Activated naive CD8-positive, alpha-beta T cell (primary cell): ENCODE measurements at regions not wholly inside any gene's neighbourhood (a gene's known extent, or its start where the extent isn't known, plus 50 kb on each side); places are given as distances from the start of the nearest gene placed in this dataset.
"Not testable (repeated sequence)": the region's sequence is repeated elsewhere in the genome, so short reads cannot be mapped to it uniquely, and the experiment has no call there.

ENCODE experiments used
- H3K27ac Mint-ChIP-seq: one replicate; pipeline ENCODE4 v1.8.0; 2021; ENCODE audit warnings: mixed read lengths
- H3K27me3 Mint-ChIP-seq: one replicate; pipeline ENCODE4 v1.8.0; 2021; ENCODE audit warnings: mixed read lengths
- H3K36me3 Mint-ChIP-seq: one replicate; pipeline ENCODE4 v1.8.0; 2021; ENCODE audit warnings: mixed read lengths
- H3K4me1 Mint-ChIP-seq: one replicate; pipeline ENCODE4 v1.8.0; 2021; ENCODE audit warnings: low read depth, mixed read lengths
- H3K4me3 Mint-ChIP-seq: one replicate; pipeline ENCODE4 v1.8.0; 2021; ENCODE audit warnings: mild to moderate bottlenecking, mixed read lengths
- H3K9me3 Mint-ChIP-seq: one replicate; pipeline ENCODE4 v1.8.0; 2021; ENCODE audit warnings: low read depth, mixed read lengths

DNA sequence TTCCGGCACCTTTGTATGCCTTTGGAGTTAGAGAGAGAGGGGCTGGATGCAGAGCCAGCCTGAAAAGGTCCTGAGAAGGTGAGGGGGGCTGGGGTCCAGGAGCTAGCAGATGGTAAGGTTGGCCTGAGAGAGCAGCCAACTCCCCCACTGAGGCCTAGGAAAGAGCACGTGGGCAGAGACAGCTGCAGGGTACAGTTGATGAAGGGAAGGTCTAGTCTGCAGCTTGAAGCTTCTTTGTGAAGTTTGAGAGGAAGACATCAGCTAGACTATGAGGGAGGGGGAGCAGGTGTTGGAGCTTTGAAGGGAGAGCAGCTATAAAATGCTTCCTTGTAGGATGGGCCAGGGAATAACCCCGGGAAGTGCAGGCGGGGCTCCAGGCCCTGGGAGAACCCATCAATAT is 289.3 kb upstream of the AMIGO2 start:
- peaks cover 6% of the 10 kb centered on the region for H3K36me3 Mint-ChIP-seq

DNA sequence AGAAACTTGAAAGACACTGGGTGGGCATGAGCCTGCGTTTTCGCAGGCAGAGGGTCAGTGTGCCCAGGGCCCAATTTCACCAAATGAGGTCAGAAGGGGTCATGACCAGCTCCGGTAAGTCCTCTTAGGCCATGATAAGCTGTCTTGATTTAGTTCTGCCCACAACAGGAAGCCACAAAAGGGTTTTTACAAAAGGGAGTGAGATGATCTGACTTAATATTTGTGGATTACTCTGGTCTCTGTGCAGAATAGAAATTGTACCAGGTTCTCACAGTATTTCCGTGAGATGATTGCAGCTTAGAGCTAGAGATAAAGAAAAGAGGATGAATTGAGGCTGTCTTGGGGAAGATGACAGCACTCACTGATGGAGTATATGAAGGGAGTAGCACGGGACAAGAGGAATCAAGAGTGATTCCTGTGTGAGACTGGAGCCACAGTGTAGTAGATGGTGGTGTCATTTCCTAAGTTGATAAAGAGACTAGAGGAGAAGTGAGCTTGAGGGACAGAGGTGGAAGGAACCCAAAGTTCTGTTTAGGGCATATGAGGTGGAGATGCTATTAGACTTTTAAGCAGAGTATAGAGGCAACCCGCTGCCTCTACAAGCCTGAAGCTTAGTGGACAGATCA is 288.3 kb upstream of the AMIGO2 start:
- Mint-ChIP-seq H3K27me3 (no peaks in the 10 kb centered on the region), H3K4me3 (no peak overlapping the region), H3K36me3 (peaks cover 2% of the 10 kb centered on the region), H3K9me3 (no peaks in the 10 kb centered on the region), H3K27ac (no peak overlapping the region), H3K4me1 (peaks cover 19% of the 10 kb centered on the region)

More for the DNA sequence above, 289.3 kb upstream of the AMIGO2 start:
- peaks cover 2% of the 10 kb centered on the region for H3K9me3 Mint-ChIP-seq
- H3K27ac Mint-ChIP-seq, result no peak overlapping the region
- H3K27me3 Mint-ChIP-seq, result no peaks in the 10 kb centered on the region
- no peak overlapping the region for H3K4me3 Mint-ChIP-seq
- H3K4me1 Mint-ChIP-seq, result peaks cover 19% of the 10 kb centered on the region

- H3K4me1 Mint-ChIP-seq, result peaks cover 26% of the 10 kb centered on the region
- H3K4me3 Mint-ChIP-seq, result no peak overlapping the region
- H3K36me3 Mint-ChIP-seq, result peaks cover 2% of the 10 kb centered on the region
- H3K27ac Mint-ChIP-seq, result no peak overlapping the region
- no peaks in the 10 kb centered on the region for H3K27me3 Mint-ChIP-seq
- no peaks in the 10 kb centered on the region for H3K9me3 Mint-ChIP-seq
Measured at GRCh38 chr12:47366579-47366978, 286.8 kb upstream of the AMIGO2 start.

- Mint-ChIP-seq H3K27me3 (no peaks in the 10 kb centered on the region), H3K36me3 (peaks cover 2% of the 10 kb centered on the region), H3K4me1 (peaks cover 30% of the 10 kb centered on the region), H3K9me3 (no peaks in the 10 kb centered on the region), H3K4me3 (no peak overlapping the region), H3K27ac (no peak overlapping the region)
Measured at GRCh38 chr12:47366157-47366556, 286.4 kb upstream of the AMIGO2 start.

GRCh38 chr12:47365443-47366076 is 285.8 kb upstream of the AMIGO2 start:
- H3K36me3 Mint-ChIP-seq, H3K27me3 Mint-ChIP-seq, H3K9me3 Mint-ChIP-seq, H3K4me3 Mint-ChIP-seq, H3K27ac Mint-ChIP-seq: not testable (repeated sequence)
- H3K4me1 Mint-ChIP-seq, result peaks cover 33% of the 10 kb centered on the region

GRCh38 chr12:47364261-47364660 is 284.5 kb upstream of the AMIGO2 start:
- Mint-ChIP-seq H3K4me1 (peaks cover 44% of the 10 kb centered on the region), H3K27me3 (no peaks in the 10 kb centered on the region), H3K4me3 (no peak overlapping the region), H3K27ac (peak overlapping the region; percentile 16), H3K36me3 (peaks cover 5% of the 10 kb centered on the region), H3K9me3 (peaks cover 2% of the 10 kb centered on the region)

DNA sequence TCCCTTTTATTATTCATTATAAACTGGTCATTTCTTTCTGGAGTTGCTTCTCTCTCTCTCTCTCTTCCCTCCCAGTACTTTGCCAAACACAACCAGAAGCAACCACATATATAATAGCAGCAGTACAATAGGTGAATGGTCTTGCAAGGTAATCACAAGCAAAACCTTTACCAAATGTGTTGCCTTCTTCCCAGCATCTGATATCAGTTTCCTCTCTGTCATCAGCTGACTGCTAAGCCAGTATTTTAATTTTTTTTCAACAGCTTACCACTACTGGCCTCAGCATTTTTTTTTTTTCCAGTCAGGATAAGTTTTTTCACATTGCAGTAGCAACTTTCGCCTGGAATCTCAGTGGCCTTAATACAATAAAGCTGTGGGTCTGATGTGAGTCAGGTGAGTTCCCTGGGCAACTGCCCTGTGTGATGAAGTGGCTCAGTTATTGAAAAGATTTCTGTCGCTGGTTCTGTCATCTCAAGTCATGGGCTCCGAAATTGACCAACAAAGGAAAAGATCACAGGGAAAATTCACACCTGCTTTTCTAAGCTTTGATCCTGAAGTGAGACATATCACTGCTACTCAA is 282.5 kb upstream of the AMIGO2 start:
- Mint-ChIP-seq H3K4me1 (peaks cover 56% of the 10 kb centered on the region), H3K27ac (peak overlapping the region; percentile 97), H3K27me3 (no peaks in the 10 kb centered on the region), H3K9me3 (peaks cover 8% of the 10 kb centered on the region), H3K36me3 (peaks cover 10% of the 10 kb centered on the region), H3K4me3 (peak overlapping the region; percentile 85)

DNA sequence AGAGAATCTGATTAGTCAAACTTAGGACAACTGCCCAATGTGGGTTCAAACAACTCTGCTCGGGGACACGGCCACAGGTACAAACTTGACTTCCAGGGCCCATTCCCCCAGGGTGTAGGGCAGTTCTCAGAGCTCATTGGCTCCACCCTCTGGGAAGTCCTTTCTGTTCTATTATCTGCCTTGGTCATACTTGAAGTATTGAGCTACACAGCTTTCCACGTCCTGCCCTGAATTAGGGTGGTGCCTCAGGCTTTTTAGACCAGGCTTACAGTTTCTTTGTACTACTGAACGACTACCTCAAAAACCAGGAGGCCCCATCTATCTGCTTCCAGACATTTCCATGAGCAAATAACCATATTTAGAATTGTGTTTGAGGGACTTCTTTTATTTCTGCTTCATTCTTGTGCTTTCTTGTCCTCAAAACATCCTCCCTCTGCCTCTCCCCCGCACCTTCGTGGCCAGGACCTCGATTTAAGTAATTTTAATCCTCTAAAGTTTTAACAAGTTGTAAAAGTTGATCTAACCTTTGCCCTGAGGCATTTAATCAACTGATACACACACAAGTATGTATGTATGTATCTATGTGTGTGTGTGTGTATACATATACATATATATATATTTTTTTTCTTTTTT is 281.7 kb upstream of the AMIGO2 start:
- peaks cover 14% of the 10 kb centered on the region for H3K36me3 Mint-ChIP-seq
- peaks cover 63% of the 10 kb centered on the region for H3K4me1 Mint-ChIP-seq
- peaks cover 8% of the 10 kb centered on the region for H3K9me3 Mint-ChIP-seq
- peak overlapping the region; percentile 97 for H3K27ac Mint-ChIP-seq
- H3K27me3 Mint-ChIP-seq, result no peaks in the 10 kb centered on the region
- peak overlapping the region; percentile 85 for H3K4me3 Mint-ChIP-seq

- peaks cover 69% of the 10 kb centered on the region for H3K4me1 Mint-ChIP-seq
- peaks cover 15% of the 10 kb centered on the region for H3K36me3 Mint-ChIP-seq
- peaks cover 8% of the 10 kb centered on the region for H3K9me3 Mint-ChIP-seq
- peak overlapping the region; percentile 85 for H3K4me3 Mint-ChIP-seq
- peak overlapping the region; percentile 97 for H3K27ac Mint-ChIP-seq
- H3K27me3 Mint-ChIP-seq, result no peaks in the 10 kb centered on the region
Measured at GRCh38 chr12:47360771-47361388, 281.1 kb upstream of the AMIGO2 start.

DNA sequence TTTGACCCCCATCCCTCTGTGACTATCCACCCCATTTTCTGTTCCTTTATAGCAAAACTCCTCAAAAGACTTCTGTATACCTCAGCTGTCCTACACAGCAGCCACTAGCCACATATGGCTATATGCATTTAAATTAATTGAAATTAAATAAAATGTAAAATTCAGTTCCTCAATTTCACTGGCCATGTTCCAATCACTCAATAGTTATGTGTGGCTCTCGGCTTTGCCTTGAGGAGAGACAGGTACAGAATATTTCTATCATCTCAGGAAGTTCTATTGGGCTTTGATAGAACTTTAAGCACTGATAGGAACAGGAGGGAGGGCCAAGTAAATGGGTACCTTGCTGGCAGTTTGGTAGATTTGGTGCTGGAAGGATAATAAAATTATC is 280.3 kb upstream of the AMIGO2 start:
- no peaks in the 10 kb centered on the region for H3K27me3 Mint-ChIP-seq
- H3K4me3 Mint-ChIP-seq, result peak overlapping the region; percentile 85
- H3K36me3 Mint-ChIP-seq, result peaks cover 19% of the 10 kb centered on the region
- peaks cover 77% of the 10 kb centered on the region for H3K4me1 Mint-ChIP-seq
- peaks cover 8% of the 10 kb centered on the region for H3K9me3 Mint-ChIP-seq
- H3K27ac Mint-ChIP-seq, result peak overlapping the region; percentile 97

- H3K27me3 Mint-ChIP-seq, result no peaks in the 10 kb centered on the region
- H3K27ac Mint-ChIP-seq, result peak overlapping the region; percentile 97
- peak overlapping the region; percentile 85 for H3K4me3 Mint-ChIP-seq
- H3K36me3 Mint-ChIP-seq, result peaks cover 16% of the 10 kb centered on the region
- H3K9me3 Mint-ChIP-seq, result peaks cover 8% of the 10 kb centered on the region
- peaks cover 81% of the 10 kb centered on the region for H3K4me1 Mint-ChIP-seq
Measured at GRCh38 chr12:47359310-47360092, 279.7 kb upstream of the AMIGO2 start.

- not testable (repeated sequence) for H3K27me3 Mint-ChIP-seq, H3K9me3 Mint-ChIP-seq
- Mint-ChIP-seq H3K27ac (peak overlapping the region; percentile 100), H3K4me1 (peaks cover 85% of the 10 kb centered on the region), H3K36me3 (peaks cover 27% of the 10 kb centered on the region), H3K4me3 (peak overlapping the region; percentile 72)
Measured at GRCh38 chr12:47357006-47357405, 277.2 kb upstream of the AMIGO2 start.

GRCh38 chr12:47356129-47356700 is 276.5 kb upstream of the AMIGO2 start:
- Mint-ChIP-seq H3K36me3 (peaks cover 27% of the 10 kb centered on the region), H3K9me3 (peaks cover 8% of the 10 kb centered on the region), H3K4me3 (peak overlapping the region; percentile 72), H3K27ac (peak overlapping the region; percentile 100), H3K27me3 (no peaks in the 10 kb centered on the region), H3K4me1 (peaks cover 83% of the 10 kb centered on the region)

DNA sequence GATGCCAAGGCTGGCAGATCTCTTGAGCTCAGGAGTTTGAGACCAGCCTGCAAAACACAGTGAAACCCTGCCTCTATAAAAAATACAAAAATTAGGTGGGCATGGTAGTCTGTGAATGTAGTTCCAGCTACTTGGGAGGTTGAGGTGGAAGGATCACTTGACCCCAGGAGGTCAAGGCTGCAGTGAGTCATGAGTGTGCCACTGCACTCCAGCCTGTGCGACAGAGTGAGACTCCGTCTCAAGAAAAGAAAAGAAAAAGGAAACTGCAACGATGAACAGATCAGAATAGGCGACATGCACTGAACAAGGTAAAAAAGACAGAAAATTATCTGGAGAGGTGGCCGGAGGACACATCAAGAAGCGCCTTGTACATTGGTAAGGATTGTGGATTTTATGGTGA is 273.7 kb upstream of the AMIGO2 start:
- Mint-ChIP-seq H3K36me3 (peaks cover 21% of the 10 kb centered on the region), H3K27me3 (no peaks in the 10 kb centered on the region), H3K4me1 (peaks cover 88% of the 10 kb centered on the region), H3K4me3 (peak overlapping the region; percentile 72), H3K27ac (peak overlapping the region; percentile 86), H3K9me3 (peaks cover 3% of the 10 kb centered on the region)
